ENCODE measurements at regions not wholly inside any gene's neighbourhood (a gene's known extent, or its start where the extent isn't known, plus 50 kb on each side); places are given as distances from the start of the nearest gene placed in this dataset.

- TF ChIP-seq CTCF (IDR thresholded peaks at IDR 0.05) = no peak
- Mint-ChIP-seq H3K36me3 (ENCODE audit: unreplicated experiment) (no peaks in the 10 kb centered on the region), H3K4me3 (ENCODE audit: unreplicated experiment) (no peak overlapping the region), H3K27ac (ENCODE audit: unreplicated experiment) (peak overlapping the region; percentile 29), H3K4me1 (ENCODE audit: unreplicated experiment) (peaks cover 26% of the 10 kb centered on the region), H3K27me3 (ENCODE audit: unreplicated experiment) (no peaks in the 10 kb centered on the region), H3K9me3 (ENCODE audit: unreplicated experiment) (peaks cover 3% of the 10 kb centered on the region)
- no peak for DNase-seq (ENCODE audit: extremely low spot score, unreplicated experiment)
Measured at GRCh38 chr3:178289544-178290160, 246.6 kb upstream of the KCNMB2 start.

- no peaks in the 10 kb centered on the region for H3K27me3 Mint-ChIP-seq (ENCODE audit: unreplicated experiment)
- H3K27ac Mint-ChIP-seq (ENCODE audit: unreplicated experiment) = peak overlapping the region; percentile 68
- no peak overlapping the region for H3K4me3 Mint-ChIP-seq (ENCODE audit: unreplicated experiment)
- no peak for TF ChIP-seq CTCF (IDR thresholded peaks at IDR 0.05)
- H3K36me3 Mint-ChIP-seq (ENCODE audit: unreplicated experiment) = no peaks in the 10 kb centered on the region
- DNase-seq (ENCODE audit: extremely low spot score, unreplicated experiment) = no peak
- H3K4me1 Mint-ChIP-seq (ENCODE audit: unreplicated experiment) = peaks cover 31% of the 10 kb centered on the region
- H3K9me3 Mint-ChIP-seq (ENCODE audit: unreplicated experiment) = peaks cover 3% of the 10 kb centered on the region
Measured at GRCh38 chr3:178291574-178292370, 244.5 kb upstream of the KCNMB2 start.

GRCh38 chr3:178295292-178295912 is 240.8 kb upstream of the KCNMB2 start:
- no peaks in the 10 kb centered on the region for H3K9me3 Mint-ChIP-seq (ENCODE audit: unreplicated experiment)
- H3K27ac Mint-ChIP-seq (ENCODE audit: unreplicated experiment) = no peak overlapping the region
- no peaks in the 10 kb centered on the region for H3K27me3 Mint-ChIP-seq (ENCODE audit: unreplicated experiment)
- no peak for DNase-seq (ENCODE audit: extremely low spot score, unreplicated experiment)
- TF ChIP-seq CTCF (IDR thresholded peaks at IDR 0.05) = no peak
- peaks cover 24% of the 10 kb centered on the region for H3K4me1 Mint-ChIP-seq (ENCODE audit: unreplicated experiment)
- no peak overlapping the region for H3K4me3 Mint-ChIP-seq (ENCODE audit: unreplicated experiment)
- no peaks in the 10 kb centered on the region for H3K36me3 Mint-ChIP-seq (ENCODE audit: unreplicated experiment)

- H3K4me1 Mint-ChIP-seq (ENCODE audit: unreplicated experiment) = peaks cover 9% of the 10 kb centered on the region
- DNase-seq (ENCODE audit: extremely low spot score, unreplicated experiment) = no peak
- no peaks in the 10 kb centered on the region for H3K36me3 Mint-ChIP-seq (ENCODE audit: unreplicated experiment)
- H3K27ac Mint-ChIP-seq (ENCODE audit: unreplicated experiment) = no peak overlapping the region
- H3K9me3 Mint-ChIP-seq (ENCODE audit: unreplicated experiment) = no peaks in the 10 kb centered on the region
- no peak overlapping the region for H3K4me3 Mint-ChIP-seq (ENCODE audit: unreplicated experiment)
- no peaks in the 10 kb centered on the region for H3K27me3 Mint-ChIP-seq (ENCODE audit: unreplicated experiment)
- no peak for TF ChIP-seq CTCF (IDR thresholded peaks at IDR 0.05)
Measured at GRCh38 chr3:178297199-178297598, 239.0 kb upstream of the KCNMB2 start.

GRCh38 chr3:178297740-178298139 is 238.5 kb upstream of the KCNMB2 start:
- TF ChIP-seq CTCF (IDR thresholded peaks at IDR 0.05) = no peak
- H3K4me3 Mint-ChIP-seq (ENCODE audit: unreplicated experiment) = no peak overlapping the region
- H3K4me1 Mint-ChIP-seq (ENCODE audit: unreplicated experiment) = peaks cover 7% of the 10 kb centered on the region
- no peaks in the 10 kb centered on the region for H3K27me3 Mint-ChIP-seq (ENCODE audit: unreplicated experiment)
- DNase-seq (ENCODE audit: extremely low spot score, unreplicated experiment) = no peak
- H3K9me3 Mint-ChIP-seq (ENCODE audit: unreplicated experiment) = no peaks in the 10 kb centered on the region
- no peaks in the 10 kb centered on the region for H3K36me3 Mint-ChIP-seq (ENCODE audit: unreplicated experiment)
- H3K27ac Mint-ChIP-seq (ENCODE audit: unreplicated experiment) = no peak overlapping the region
